ENCODE measurements at regions not wholly inside any gene's neighbourhood (a gene's known extent, or its start where the extent isn't known, plus 50 kb on each side); places are given as distances from the start of the nearest gene placed in this dataset.
"Not testable (repeated sequence)": the region's sequence is repeated elsewhere in the genome, so short reads cannot be mapped to it uniquely, and the experiment has no call there.

DNA sequence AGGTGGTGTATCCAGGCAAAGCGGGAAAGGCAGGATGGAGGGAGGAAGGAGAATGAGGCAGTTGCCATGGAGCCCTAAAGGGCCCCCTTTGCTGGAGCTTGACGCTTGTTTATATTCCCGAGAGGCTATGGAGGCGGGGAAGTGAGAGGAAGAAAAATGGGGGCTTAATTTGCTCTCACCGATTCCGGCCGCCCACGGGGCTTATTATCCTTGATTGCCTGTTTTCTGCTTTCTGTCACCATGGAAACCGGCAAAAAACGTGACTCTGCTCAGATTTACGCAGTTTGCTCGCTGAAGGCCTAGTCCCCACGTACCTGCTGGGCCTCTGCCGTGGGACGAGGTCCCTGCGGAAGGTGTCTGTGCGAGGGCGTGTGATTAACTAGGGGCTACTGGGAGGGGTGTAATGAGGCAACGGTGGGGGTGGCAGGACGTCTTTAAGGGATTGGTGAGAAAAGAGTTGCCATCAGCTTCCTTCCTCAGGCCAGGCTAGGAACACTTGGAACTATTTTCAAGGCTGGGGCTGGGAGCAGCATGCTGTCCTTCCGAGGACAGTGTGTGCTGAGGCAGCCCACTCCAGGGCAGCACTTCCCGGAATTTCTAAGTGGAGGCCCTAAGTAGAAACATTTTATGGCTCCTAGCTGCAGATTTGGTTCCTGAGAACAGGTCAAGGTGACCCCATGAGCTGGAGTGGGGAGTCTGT, 110.8 kb upstream of the NDN start:
- DNase-seq (ENCODE audit: low spot score) = no peak
- TF ChIP-seq, protein P1, sequence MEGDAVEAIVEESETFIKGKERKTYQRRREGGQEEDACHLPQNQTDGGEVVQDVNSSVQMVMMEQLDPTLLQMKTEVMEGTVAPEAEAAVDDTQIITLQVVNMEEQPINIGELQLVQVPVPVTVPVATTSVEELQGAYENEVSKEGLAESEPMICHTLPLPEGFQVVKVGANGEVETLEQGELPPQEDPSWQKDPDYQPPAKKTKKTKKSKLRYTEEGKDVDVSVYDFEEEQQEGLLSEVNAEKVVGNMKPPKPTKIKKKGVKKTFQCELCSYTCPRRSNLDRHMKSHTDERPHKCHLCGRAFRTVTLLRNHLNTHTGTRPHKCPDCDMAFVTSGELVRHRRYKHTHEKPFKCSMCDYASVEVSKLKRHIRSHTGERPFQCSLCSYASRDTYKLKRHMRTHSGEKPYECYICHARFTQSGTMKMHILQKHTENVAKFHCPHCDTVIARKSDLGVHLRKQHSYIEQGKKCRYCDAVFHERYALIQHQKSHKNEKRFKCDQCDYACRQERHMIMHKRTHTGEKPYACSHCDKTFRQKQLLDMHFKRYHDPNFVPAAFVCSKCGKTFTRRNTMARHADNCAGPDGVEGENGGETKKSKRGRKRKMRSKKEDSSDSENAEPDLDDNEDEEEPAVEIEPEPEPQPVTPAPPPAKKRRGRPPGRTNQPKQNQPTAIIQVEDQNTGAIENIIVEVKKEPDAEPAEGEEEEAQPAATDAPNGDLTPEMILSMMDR (IDR thresholded peaks at IDR 0.05; ENCODE audit: extremely low read depth, insufficient read depth, missing control alignments) = no peak
- in situ Hi-C loops (cut with MboI; ENCODE audit: low pct_unique_long_range_greater_than_20kb, low sequenced_read_pairs, unreplicated experiment) = no loop called here

DNA sequence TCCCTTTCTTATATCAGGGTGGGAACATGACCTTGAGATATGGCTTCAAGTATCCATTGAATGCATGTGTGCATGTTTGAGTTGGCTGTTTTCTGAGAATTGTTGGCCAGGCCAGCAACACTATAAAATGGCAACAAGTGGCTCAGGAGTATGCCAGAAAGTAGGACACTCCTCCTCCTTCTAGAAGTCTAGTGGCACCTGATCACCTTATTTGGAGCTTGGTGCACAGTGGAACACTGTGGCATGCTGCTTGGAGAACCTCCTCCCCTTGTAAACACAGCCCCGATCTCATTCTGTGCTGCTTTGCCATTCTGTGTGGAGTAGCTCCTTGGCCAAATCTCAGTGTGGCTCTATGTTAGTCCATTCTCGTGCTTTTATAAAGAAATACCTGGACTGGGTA, 114.8 kb upstream of the NDN start:
- no peak for DNase-seq (ENCODE audit: low spot score)
- in situ Hi-C loops (cut with MboI; ENCODE audit: low pct_unique_long_range_greater_than_20kb, low sequenced_read_pairs, unreplicated experiment) = no loop called here
- TF ChIP-seq, protein P1 (IDR thresholded peaks at IDR 0.05; ENCODE audit: extremely low read depth, insufficient read depth, missing control alignments) = no peak

DNA sequence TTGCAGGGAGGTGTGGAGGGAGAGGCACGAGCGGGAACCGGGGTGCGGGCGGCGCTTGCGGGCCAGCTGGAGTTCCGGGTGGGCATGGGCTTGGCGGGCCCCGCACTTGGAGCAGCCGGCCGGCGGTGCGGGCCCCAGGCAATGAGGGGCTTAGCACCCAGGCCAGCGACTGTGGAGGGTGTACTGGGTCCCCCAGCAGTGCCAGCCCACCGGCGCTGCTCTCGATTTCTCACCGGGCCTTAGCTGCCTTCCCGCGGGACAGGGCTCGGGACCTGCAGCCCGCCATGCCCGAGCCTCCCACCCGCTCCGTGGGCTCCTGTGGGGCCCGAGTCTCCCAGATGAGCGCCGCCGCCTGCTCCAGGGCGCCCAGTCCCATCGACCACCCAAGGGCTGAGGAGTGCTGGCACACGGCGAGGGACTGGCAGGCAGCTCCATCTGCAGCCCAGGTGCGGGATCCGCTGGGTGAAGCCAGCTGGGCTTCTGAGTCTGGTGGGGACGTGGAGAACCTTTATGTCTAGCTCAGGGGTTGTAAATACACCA, 115.9 kb upstream of the NDN start:
- in situ Hi-C loops (cut with MboI; ENCODE audit: low pct_unique_long_range_greater_than_20kb, low sequenced_read_pairs, unreplicated experiment); DNase-seq (ENCODE audit: low spot score): not testable (repeated sequence)

DNA sequence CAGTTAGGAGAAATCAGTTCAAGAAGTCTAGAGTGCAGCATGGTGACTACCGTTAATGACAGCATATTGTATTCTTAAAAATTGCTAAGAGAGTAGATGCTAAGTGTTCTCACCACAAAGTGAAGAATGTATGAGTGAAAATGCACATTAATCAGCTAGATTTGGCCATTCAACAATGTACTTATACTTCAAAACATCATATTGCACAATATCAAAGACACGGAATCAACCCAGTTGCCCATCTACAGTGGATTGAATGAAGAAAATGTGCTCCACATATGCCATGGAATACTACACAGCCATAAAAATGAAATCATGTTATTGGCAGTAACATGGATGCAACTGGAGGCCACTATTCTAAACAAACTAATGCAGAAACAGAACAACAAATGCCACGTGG, 119.9 kb upstream of the NDN start:
- in situ Hi-C loops (cut with MboI; ENCODE audit: low pct_unique_long_range_greater_than_20kb, low sequenced_read_pairs, unreplicated experiment) = no loop called here
- TF ChIP-seq, protein P1 (IDR thresholded peaks at IDR 0.05; ENCODE audit: extremely low read depth, insufficient read depth, missing control alignments) = no peak
- DNase-seq (ENCODE audit: low spot score) = no peak

DNA sequence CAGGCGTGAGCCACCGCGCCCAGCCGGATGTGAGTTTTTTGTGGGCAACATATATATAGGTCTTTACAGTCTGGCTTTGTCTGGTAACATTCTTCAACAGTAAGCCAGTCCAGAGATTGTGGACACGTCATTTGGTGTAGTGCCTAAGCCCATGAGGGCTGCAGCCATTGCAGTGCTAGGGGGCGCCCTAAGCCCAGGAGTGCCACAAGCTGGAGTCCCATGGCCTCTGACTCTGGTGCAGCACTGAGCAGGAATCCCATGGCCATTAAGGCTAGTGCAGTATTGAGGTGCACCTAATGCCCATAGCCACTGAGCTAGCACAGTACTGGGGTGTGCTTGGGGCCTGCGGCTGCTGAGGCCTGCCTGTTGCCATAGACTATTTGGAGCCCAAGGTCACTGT, 136.4 kb upstream of the NDN start:
- in situ Hi-C loops (cut with MboI; ENCODE audit: low pct_unique_long_range_greater_than_20kb, low sequenced_read_pairs, unreplicated experiment) = no loop called here
- no peak for DNase-seq (ENCODE audit: low spot score)
- TF ChIP-seq, protein P1 (IDR thresholded peaks at IDR 0.05; ENCODE audit: extremely low read depth, insufficient read depth, missing control alignments) = no peak

DNA sequence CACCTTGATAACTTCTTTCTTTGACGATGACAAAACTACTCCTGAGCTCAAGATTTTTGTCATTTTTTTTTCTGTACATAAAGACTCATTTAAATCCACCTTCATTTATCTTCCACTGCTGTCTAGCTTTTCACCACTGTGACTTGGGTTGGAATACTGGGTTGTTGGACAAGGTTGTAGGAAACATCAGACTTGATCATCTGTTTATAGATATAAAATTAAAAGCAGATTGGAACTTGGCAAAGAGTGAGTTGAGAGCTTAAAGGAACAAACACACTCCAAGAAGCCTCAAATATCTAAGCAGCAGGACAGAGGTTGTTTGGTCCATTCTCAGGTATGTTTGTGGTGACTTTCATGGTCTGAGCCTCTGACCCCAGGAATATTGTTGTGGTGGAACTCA, 141.7 kb upstream of the NDN start:
- in situ Hi-C loops (cut with MboI; ENCODE audit: low pct_unique_long_range_greater_than_20kb, low sequenced_read_pairs, unreplicated experiment) = no loop called here
- TF ChIP-seq, protein P1 (IDR thresholded peaks at IDR 0.05; ENCODE audit: extremely low read depth, insufficient read depth, missing control alignments) = no peak
- no peak for DNase-seq (ENCODE audit: low spot score)

DNA sequence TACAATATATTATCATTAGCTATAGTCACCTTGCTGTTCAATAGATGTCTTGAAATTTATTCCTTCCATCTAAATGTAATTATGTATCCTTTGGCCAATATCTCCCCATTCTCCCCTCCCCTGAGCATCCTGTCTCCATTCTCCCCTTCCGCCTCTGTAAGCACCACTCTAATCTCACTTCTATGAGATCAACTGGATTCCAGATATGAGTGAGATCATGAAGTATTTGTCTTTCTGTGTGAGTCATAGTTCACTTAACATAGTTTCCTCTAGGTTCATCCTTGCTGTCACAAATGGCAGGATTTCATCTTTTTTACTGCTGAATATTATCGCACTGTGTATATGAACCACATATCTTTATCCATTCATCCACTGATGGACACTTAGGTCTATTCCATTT, 148.8 kb upstream of the NDN start:
- DNase-seq (ENCODE audit: low spot score) = no peak
- TF ChIP-seq, protein P1 (IDR thresholded peaks at IDR 0.05; ENCODE audit: extremely low read depth, insufficient read depth, missing control alignments) = no peak
- in situ Hi-C loops (cut with MboI; ENCODE audit: low pct_unique_long_range_greater_than_20kb, low sequenced_read_pairs, unreplicated experiment) = no loop called here
